ENCODE measurements at regions not wholly inside any gene's neighbourhood (a gene's known extent, or its start where the extent isn't known, plus 50 kb on each side); places are given as distances from the start of the nearest gene placed in this dataset.

- TF ChIP-seq EZH2 (optimal IDR thresholded peaks at IDR 0.05; ENCODE audit: low read depth, low read length) (no peak), CTCF (IDR thresholded peaks at IDR 0.05; ENCODE audit: low read length) (no peak)
Observed at GRCh38 chr15:52876991-52877663, 87.0 kb upstream of the ONECUT1 start.

Data from MM.1S (cell line).